ENCODE measurements at regions not wholly inside any gene's neighbourhood (a gene's known extent, or its start where the extent isn't known, plus 50 kb on each side); places are given as distances from the start of the nearest gene placed in this dataset.

DNA sequence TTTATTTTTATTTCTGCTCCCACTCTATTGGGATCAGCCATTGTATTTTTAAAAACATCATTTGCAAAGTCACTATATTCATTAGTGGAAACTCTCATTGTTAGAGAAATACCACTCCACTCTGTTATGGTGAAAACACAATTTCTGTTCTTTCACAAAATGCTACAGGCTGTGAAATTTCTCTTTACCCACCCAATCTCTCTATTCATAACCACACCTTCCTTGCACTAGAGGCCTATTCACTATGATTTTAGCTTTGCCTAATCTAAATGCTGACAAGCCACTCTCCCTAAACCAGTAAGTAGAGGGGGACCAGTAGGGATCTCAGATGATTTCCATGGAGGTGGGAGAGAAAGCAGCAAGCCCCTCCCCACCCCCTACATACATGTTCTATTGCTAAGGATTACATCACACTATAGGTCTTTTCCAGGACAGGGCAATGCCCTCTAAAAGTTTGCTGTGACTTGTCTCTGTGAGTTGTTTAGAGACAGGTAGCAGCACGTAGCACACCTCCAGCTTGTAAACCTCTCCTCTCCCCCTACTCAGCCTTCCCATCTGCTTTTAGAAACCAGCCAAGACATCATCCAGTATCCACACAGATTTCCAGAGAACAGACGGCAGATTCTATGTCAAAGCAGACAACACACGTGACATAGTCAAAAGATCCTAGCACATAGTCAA lies 58.3 kb upstream of the PPP1R3C start:
- DNase-seq: no peak

DNA sequence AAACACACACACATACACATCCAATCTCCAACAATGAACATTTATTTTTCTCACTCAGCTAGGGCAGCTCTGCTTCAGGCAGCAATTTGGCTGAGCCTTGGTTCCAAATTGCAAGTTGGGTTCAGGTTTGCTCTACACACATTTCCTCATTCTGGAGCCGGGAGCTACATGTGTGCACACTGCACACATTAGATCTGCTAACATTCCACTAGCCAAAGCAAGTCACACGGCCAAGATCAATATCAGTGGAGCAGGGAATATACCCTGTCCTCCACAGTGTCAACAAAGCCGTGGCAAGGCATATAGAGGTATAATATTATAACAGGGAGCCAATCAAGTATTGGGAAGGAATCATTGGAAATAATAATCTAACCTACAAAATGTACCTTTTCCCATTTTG lies 57.5 kb upstream of the PPP1R3C start:
- no peak for DNase-seq

DNA sequence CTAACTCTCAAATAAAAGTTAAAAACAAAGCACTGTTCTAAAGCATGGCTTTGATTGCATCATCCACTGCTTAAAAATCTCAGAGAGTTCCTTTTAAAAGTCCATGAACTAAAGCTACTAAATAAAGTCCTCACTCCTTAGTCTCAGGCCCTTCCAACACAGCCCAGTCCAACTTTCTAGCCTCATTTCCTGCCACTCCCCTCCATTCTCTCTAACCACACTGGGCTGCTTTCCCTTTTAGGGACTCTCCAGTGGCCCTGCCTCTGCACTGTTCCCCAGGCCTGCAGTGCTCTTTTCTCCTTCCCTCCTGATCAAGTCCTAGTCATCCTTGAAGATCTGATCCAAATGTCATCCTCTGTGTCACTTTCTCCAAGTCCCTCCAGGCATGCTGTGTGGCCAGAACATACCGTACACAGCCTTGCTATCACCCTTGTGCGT lies 56.9 kb upstream of the PPP1R3C start:
- no peak for DNase-seq

DNA sequence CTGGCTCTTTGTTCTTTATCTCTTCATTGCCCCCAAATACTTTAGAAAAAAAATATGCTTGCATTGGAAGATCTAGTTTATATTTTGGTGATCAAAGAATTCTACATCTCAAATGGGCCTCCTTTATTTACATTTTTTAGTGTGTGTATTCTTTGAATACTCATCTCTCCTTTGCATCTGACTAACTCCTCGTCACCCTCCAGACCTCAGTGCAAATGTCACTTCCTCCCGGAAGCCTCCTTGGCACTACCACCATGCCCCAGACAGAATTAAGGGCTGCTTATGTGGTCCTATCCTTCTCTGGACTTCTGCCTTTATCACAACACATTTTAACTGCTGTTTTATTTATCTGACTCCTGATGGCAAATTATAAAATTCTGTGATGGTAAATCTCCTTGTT lies 52.0 kb upstream of the PPP1R3C start:
- no peak for DNase-seq

DNA sequence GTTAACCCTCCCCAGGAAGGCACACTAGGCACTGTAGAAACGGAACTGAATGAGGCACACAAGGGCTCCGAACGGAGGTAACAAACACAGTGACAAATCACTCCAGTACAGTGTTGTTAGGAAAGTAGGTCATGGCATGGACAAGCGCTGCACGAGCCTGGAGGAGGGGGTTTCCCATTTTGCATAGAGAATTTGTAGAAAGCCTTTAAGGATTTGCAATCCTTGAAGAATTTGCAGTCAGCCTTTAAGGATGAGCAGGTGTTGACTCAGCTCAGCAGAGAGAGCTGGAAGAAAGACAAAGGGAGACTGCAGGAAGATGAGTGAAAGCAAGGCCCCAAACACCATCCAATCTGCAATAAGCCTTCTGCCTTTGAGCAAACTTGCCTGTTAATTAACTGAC lies 51.1 kb upstream of the PPP1R3C start:
- no peak for DNase-seq

DNA sequence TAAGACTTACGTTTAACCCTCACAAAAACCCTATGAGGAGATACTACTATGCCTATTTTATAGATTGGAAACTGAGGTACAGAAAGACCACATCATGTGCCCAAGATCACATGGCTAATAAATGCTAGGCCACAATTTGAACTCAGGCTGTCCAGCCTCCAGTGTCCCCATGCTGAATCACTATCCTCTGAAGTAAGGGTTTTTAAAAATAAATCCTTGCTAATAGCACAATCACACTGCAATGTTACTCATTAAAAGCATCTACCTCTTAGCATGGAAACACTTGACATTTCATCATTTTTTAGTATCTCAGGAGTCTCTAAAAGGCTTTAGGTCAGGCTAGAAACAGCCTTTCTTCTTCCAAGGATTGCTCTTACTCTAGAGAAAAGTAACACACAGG lies 50.0 kb upstream of the PPP1R3C start:
- DNase-seq: no peak
